ENCODE measurements at regions not wholly inside any gene's neighbourhood (a gene's known extent, or its start where the extent isn't known, plus 50 kb on each side); places are given as distances from the start of the nearest gene placed in this dataset.
"Not testable (repeated sequence)": the region's sequence is repeated elsewhere in the genome, so short reads cannot be mapped to it uniquely, and the experiment has no call there.

DNA sequence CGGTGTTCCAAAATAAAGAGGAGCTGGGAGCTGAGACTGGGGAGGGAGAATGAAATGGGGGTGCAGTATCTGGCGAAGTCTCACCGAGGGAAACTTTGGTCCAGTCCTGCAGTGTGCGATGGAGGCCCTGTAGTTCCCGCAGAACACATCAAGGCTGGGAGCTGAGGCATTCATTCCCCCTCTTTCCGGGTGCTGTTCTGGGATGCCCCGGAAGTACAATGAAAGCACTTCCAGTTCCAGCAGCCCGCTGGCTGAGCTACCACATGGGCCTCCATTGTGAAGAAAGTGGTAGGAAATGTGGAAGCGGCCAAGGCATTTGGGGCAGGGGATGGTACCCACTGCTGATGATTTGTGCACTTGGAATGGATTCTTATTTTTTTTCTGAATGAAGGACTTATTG lies 560.7 kb downstream of the GLRX3 start:
- no peak for DNase-seq

GRCh38 chr10:130707389-130707979 lies 571.3 kb downstream of the GLRX3 start:
- DNase-seq = peak in 1 of 2 experiments; percentile 12

- no peak for DNase-seq
Observed at GRCh38 chr10:130708465-130709070, 572.4 kb downstream of the GLRX3 start.

- no peak for DNase-seq
Observed at GRCh38 chr10:130709415-130709814, 573.2 kb downstream of the GLRX3 start.

GRCh38 chr10:130711072-130711471 lies 574.9 kb downstream of the GLRX3 start:
- peak in 1 of 2 experiments; percentile 18 for DNase-seq

GRCh38 chr10:130713135-130713534 lies 576.9 kb downstream of the GLRX3 start:
- DNase-seq = no peak

- no peak for DNase-seq
Observed at GRCh38 chr10:130713731-130714130, 577.5 kb downstream of the GLRX3 start.

DNA sequence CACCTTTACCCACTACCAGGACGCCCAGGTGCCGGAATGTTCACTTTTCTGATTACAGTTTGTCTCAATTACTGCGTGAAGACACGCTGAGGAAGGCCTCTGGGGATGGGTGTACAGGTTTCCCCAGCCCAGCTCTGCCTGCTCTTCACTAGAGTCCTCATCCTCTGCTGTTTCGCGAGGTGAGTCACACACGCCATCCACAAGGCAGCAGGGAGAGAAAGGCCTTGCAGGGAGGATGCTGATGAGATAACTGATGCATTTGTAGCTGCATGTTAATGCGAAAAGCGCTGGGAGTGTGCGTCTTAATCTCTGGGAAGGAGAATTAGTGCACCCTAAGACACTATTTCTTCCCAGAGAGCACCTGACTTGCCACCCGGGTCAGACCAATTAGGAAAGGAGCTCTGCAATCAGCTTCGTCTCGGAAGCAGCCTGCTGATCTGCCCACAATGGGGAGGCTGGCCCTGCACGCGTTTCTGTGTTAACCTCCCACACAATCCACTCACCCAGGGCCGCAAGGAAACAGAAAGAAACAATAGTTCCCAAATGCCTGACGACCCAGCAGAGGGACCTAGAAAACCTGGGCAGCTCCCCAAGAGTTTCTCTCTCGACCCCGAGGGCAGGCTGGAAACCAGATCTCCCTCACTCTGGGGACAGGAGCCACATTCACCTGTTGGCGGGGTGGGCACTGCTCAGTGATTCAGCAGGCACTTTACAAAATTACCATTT lies 578.7 kb downstream of the GLRX3 start:
- no peak for DNase-seq

DNA sequence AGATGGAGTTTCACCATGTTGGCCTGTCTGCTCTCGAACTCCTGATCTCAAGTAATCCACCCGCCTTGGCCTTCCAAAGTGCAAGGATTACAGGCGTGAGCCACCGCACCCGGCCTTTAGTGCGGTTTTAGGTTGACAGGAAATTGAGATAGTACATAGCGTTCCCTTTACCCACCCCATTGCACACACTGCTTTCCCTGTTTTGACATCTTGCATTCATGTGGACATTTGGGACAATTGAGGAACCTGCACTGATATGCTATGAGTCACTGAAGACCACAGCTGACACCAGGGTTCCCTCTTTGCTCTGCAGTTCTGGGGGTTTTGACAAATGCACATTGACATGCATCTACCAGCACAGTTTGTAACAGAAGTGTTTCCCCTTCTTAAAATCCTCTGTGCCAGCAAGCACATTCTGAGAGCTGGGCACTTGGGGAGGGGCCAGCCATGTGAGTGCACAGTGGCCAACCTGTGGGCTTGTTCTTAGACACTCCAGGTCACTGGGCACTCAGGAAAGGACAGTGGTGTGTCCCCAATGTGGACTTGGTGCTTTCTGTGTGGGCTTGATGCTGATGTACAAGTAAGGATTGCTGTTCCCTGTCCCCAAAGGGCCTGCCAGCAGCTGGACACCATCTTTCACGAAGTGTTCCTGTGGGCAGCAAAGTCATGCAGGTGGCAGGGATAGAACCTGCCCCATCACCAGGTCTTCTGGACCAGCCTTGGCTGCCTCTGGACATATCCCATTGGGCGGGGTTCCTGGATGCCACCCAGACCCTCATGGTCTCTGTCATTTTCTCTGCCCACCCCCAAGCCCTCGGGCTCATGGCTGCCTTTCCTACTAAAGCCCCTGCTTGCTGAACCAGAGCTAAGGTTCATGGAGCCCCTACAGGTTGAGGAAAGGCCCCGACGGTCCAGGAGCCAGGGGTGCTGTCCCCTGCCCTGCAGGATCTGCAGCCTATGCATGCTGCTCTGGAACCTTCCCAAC lies 579.8 kb downstream of the GLRX3 start:
- no peak for DNase-seq

DNA sequence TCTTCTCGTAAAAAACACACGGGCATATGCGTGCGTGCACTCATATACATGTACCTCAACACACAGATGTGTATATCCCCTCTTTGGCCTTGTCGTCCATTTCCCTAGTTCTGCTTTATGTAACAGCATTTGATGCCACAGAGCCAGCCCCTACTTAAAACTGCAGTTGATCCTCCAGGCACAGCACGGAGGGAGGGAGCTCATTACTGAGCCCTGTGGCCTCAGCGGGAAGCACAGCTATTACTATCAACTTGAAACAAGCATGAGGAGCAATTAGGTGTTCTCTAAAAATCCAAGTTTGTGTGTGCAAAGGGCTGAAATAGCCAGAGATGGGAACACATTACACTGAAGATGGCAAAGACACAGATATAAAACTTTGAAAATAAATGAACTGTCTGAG lies 580.9 kb downstream of the GLRX3 start:
- no peak for DNase-seq

- not testable (repeated sequence) for DNase-seq
Observed at GRCh38 chr10:130718744-130719447, 582.7 kb downstream of the GLRX3 start.

GRCh38 chr10:130719448-130719752 lies 583.2 kb downstream of the GLRX3 start:
- no peak for DNase-seq

- no peak for DNase-seq
Observed at GRCh38 chr10:130720235-130720634, 584.0 kb downstream of the GLRX3 start.

DNA sequence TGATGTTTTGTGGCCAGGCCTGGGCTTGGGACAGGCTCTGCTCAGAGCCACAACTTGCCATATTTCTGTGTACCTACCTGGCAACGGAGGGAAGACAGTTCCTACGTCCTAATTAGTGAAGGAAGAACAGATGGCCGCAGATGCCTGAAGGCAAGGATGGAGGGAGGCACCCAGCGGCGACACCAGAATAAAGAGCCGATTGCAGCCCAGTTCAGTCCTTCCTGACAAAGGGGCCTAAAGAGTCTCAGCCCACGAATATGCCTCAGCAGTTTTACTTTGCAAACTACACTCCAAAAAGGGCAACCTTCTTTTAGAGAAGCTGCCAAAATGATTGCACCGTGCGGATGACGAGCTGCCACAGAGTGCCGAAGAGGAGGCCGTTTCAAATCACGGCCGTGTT lies 585.8 kb downstream of the GLRX3 start:
- DNase-seq = no peak

DNA sequence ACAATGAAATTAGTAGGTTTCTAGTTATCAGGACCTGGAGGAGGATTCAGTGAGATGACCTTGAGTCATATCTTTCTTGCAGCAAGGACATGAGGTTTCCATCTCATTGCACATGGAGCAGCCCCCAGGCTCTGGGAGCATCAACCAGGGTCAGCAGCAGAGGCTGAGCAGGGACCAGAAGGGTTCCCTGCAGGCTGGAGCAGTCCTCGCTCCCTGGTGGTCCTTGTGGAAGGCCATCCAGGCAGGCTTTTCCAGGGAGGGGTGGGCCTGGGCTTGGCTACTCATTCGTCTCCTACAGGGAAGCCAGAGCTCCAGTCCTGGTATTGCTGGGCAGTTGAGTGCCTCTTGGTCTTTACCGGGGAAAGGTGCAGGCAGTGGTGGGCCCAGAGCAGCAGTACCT lies 587.5 kb downstream of the GLRX3 start:
- DNase-seq = no peak

DNA sequence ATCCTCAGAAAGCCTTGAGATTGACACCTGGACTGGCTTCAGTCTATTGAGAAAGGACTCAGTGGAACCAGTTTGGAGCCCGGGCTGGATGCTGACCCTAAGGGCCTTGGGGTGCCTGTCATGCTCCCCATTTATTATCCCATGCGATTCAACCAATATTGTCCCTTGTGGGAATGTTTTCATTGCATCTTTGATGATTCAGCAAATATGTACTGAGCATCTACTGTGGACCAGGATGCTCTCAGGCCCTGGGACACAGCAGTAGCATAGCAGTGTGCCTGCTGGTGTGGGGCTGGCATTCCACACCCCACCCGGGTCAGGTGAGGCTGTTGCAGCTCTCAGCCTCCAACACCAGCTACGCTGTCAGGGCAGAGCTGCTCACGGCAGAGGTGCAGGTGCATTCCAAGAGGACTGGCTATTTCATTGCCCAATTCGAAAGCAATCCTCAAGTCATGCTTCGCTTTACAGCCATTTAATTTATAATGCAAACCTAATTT lies 586.0 kb downstream of the TCERG1L start:
- DNase-seq = no peak

DNA sequence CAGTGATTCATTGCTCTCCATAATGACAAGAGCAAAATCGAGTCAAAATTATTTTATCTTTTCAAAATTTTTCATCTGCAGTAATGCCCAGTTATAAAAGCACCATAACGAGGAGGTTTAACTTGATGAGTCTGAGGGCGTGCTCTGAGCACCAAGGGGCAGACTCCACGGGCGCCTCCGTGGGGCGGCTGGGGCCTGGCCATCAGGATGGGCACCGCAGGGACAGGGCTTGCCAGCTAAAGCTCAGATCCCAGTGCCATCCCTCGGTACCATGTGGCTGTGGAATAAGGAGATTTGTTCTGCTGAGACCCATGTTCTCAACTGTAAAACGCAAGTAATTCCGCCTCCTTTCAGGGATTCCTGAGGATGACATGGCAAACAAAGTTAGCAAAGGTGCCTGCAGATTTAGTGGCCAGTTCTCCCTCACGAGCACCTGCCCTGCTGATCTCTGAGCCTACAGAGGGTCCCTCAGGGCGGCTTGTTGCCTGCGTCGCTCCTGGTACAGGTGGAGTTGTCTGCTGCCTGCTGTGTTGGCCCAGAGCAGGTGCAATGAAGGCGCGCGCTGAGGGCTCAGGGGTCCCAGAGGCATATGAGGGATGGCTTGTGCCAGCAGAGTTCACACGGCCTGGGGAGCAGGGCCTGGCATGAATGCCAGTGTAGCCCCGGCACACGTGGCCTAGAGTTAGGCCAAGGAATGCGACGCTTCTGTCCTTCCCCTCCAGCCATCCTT lies 584.4 kb downstream of the TCERG1L start:
- no peak for DNase-seq

GRCh38 chr10:130727766-130728490 lies 583.6 kb downstream of the TCERG1L start:
- no peak for DNase-seq

- no peak for DNase-seq
Observed at GRCh38 chr10:130728531-130729215, 582.8 kb downstream of the TCERG1L start.

DNA sequence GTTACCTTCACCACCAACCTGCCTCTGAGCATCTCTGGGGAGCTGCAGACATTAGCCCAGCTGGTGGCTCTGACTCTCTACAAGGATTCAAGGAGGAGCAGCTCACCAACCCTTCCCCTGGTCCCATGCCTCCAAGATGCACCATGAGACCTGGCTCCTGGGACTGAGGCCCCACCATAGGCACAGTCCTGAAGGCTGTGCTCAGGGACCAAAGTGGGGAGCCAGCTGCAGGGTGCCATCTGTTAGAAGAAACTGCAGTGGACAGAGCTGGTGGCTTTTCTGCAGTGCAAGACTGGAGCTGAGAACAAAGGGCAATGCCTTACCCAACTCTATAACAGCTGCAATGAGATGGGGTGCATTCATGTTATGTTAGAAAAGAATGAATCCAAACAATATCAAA lies 581.6 kb downstream of the TCERG1L start:
- no peak for DNase-seq

Data from NCI-H526 (cell line).